Mesendoderm (in vitro differentiated cells): ENCODE measurements at regions not wholly inside any gene's neighbourhood (a gene's known extent, or its start where the extent isn't known, plus 50 kb on each side); places are given as distances from the start of the nearest gene placed in this dataset.
"Not testable (repeated sequence)": the region's sequence is repeated elsewhere in the genome, so short reads cannot be mapped to it uniquely, and the experiment has no call there.

Experiments
- DNase-seq: peaks from one replicate; pipeline ENCODE4 v3.0.0; 2013
- H2AK5ac ChIP-seq: 2 replicates; pipeline ENCODE4 v1.6.1; 2013; ENCODE audit warnings: low read length, inconsistent platforms
- H2BK120ac ChIP-seq: 2 replicates; pipeline ENCODE4 v1.6.1; 2013; ENCODE audit warnings: low read depth, mild to moderate bottlenecking, low read length, moderate library complexity, mixed read lengths
- H2BK15ac ChIP-seq: replicated peaks from 2 replicates; pipeline ENCODE4 v1.6.1; 2013; ENCODE audit warnings: low read depth, mild to moderate bottlenecking, moderate library complexity
- H2BK5ac ChIP-seq: 2 replicates; pipeline ENCODE4 v1.6.1; 2013; ENCODE audit warnings: low read length, inconsistent platforms
- H3K18ac ChIP-seq: 2 replicates; pipeline ENCODE4 v1.6.1; 2013; ENCODE audit warnings: mild to moderate bottlenecking, low read length, mixed read lengths
- H3K23ac ChIP-seq: one replicate; pipeline ENCODE4 v1.6.1; 2013; ENCODE audit warnings: low read length
- H3K27ac ChIP-seq: 2 replicates; pipeline ENCODE4 v1.5.1; 2013; ENCODE audit warnings: low read depth, mild to moderate bottlenecking, inconsistent platforms, low read length, moderate library complexity
- H3K27me3 ChIP-seq: 2 replicates; pipeline ENCODE4 v1.6.1; 2013; ENCODE audit warnings: low read length, control low read depth, mild to moderate bottlenecking, inconsistent platforms; ENCODE audit not compliant: insufficient read depth, poor library complexity
- H3K36me3 ChIP-seq: 2 replicates; pipeline ENCODE4 v1.6.1; 2013; ENCODE audit warnings: low read length, inconsistent platforms; ENCODE audit not compliant: control insufficient read depth, insufficient read depth
- H3K4ac ChIP-seq: one replicate; pipeline ENCODE4 v1.6.1; 2013; ENCODE audit warnings: low read depth, mild to moderate bottlenecking, low read length, moderate library complexity
- H3K4me1 ChIP-seq: 2 replicates; pipeline ENCODE4 v1.6.1; 2013; ENCODE audit warnings: low read depth, low read length, inconsistent platforms; ENCODE audit not compliant: control insufficient read depth
- H3K4me2 ChIP-seq: 2 replicates; pipeline ENCODE4 v1.6.1; 2013; ENCODE audit warnings: low read length
- H3K4me3 ChIP-seq: 2 replicates; pipeline ENCODE4 v1.5.1; 2013; ENCODE audit warnings: mild to moderate bottlenecking, low read length
- H3K56ac ChIP-seq: one replicate; pipeline ENCODE4 v1.6.1; 2013; ENCODE audit warnings: low read length
- H3K79me1 ChIP-seq: 2 replicates; pipeline ENCODE4 v1.6.1; 2013; ENCODE audit warnings: low read length, inconsistent platforms
- H3K79me2 ChIP-seq: 2 replicates; pipeline ENCODE4 v1.6.1; 2013; ENCODE audit warnings: mild to moderate bottlenecking, low read length; ENCODE audit not compliant: control insufficient read depth, insufficient read depth
- H3K9ac ChIP-seq: 2 replicates; pipeline ENCODE4 v1.6.1; 2013; ENCODE audit warnings: low read length, inconsistent platforms
- H4K5ac ChIP-seq: one replicate; pipeline ENCODE4 v1.6.1; 2013; ENCODE audit warnings: low read length
- H4K8ac ChIP-seq: one replicate; pipeline ENCODE4 v1.6.1; 2013; ENCODE audit warnings: low read depth, mild to moderate bottlenecking, control low read depth, low read length, moderate library complexity
- WGBS: extraction: QIAGEN DNeasy Blood & Tissue Kit; methylation state at CpG from one replicate; pipeline ENCODE4 v1.1.7; 2013; ENCODE audit warnings: low lambda C conversion rate, missing lambda C conversion rate; ENCODE audit not compliant: insufficient coverage; ENCODE audit errors: extremely low coverage; 5-methylcytosine and 5-hydroxymethylcytosine counted together

- Histone ChIP-seq H2AK5ac (no peak overlapping the region), H3K23ac (no peak overlapping the region), H3K79me1 (no peaks in the 10 kb centered on the region), H2BK5ac (no peak overlapping the region), H4K8ac (no peak overlapping the region), H2BK120ac (no peak overlapping the region), H4K5ac (no peak overlapping the region), H3K36me3 (no peaks in the 10 kb centered on the region), H3K4ac (no peak overlapping the region), H3K56ac (no peak overlapping the region), H3K4me1 (no peaks in the 10 kb centered on the region), H2BK15ac (peak overlapping the region; percentile 57), H3K79me2 (no peaks in the 10 kb centered on the region), H3K4me3 (no peak overlapping the region), H3K4me2 (no peak overlapping the region), H3K27me3 (no peaks in the 10 kb centered on the region), H3K27ac (no peak overlapping the region), H3K18ac (no peak overlapping the region), H3K9ac (no peak overlapping the region)
- peak; percentile 84 for DNase-seq
- no CpG with 5 or more reads among the region's 4 CpGs for WGBS
These were observed 432.6 kb downstream of the TOX3 start for GRCh38 chr16:52114379-52114778.

- H2AK5ac ChIP-seq, result no peak overlapping the region
- H4K5ac ChIP-seq, result no peak overlapping the region
- no peaks in the 10 kb centered on the region for H3K79me1 ChIP-seq
- H3K4me1 ChIP-seq, result no peaks in the 10 kb centered on the region
- DNase-seq, result no peak
- H3K27me3 ChIP-seq, result no peaks in the 10 kb centered on the region
- H3K36me3 ChIP-seq, result no peaks in the 10 kb centered on the region
- no peak overlapping the region for H2BK15ac ChIP-seq
- H3K18ac ChIP-seq, result no peak overlapping the region
- WGBS, result no CpG with 5 or more reads among the region's 2 CpGs
- no peaks in the 10 kb centered on the region for H3K79me2 ChIP-seq
- H3K23ac ChIP-seq, result no peak overlapping the region
- no peak overlapping the region for H2BK5ac ChIP-seq
- H3K4me2 ChIP-seq, result no peak overlapping the region
- no peak overlapping the region for H3K4me3 ChIP-seq
- H4K8ac ChIP-seq, result no peak overlapping the region
- no peak overlapping the region for H3K4ac ChIP-seq
- H2BK120ac ChIP-seq, result no peak overlapping the region
- H3K56ac ChIP-seq, result no peak overlapping the region
- no peak overlapping the region for H3K9ac ChIP-seq
- H3K27ac ChIP-seq, result no peak overlapping the region
These were observed 433.3 kb downstream of the TOX3 start for GRCh38 chr16:52113533-52114183.

- not testable (repeated sequence) for H3K36me3 ChIP-seq, H3K18ac ChIP-seq, H3K79me1 ChIP-seq, H2BK120ac ChIP-seq, H3K4me2 ChIP-seq, H3K27ac ChIP-seq, H3K4me3 ChIP-seq, H3K4ac ChIP-seq, H3K9ac ChIP-seq, H3K79me2 ChIP-seq, H3K4me1 ChIP-seq, H2BK5ac ChIP-seq, H2AK5ac ChIP-seq, H3K23ac ChIP-seq, H2BK15ac ChIP-seq, H4K5ac ChIP-seq, H3K56ac ChIP-seq, H3K27me3 ChIP-seq, H4K8ac ChIP-seq, DNase-seq
- no CpG with 5 or more reads among the region's 4 CpGs for WGBS
These were observed 441.9 kb downstream of the TOX3 start for GRCh38 chr16:52104993-52105392.

GRCh38 chr16:52103791-52104190 lies 443.2 kb downstream of the TOX3 start:
- no CpG with 5 or more reads among the region's 1 CpG for WGBS
- H3K23ac ChIP-seq, result no peak overlapping the region

GRCh38 chr16:52101246-52101645 lies 445.7 kb downstream of the TOX3 start:
- Histone ChIP-seq H2BK15ac (no peak overlapping the region), H3K4me3 (no peak overlapping the region), H3K27ac (no peak overlapping the region), H3K79me2 (no peaks in the 10 kb centered on the region), H4K8ac (no peak overlapping the region), H3K56ac (no peak overlapping the region), H3K4me1 (no peaks in the 10 kb centered on the region), H2AK5ac (no peak overlapping the region), H3K79me1 (no peaks in the 10 kb centered on the region), H4K5ac (no peak overlapping the region), H2BK120ac (no peak overlapping the region), H3K18ac (no peak overlapping the region), H3K27me3 (no peaks in the 10 kb centered on the region), H3K4me2 (no peak overlapping the region), H2BK5ac (no peak overlapping the region), H3K36me3 (no peaks in the 10 kb centered on the region), H3K4ac (no peak overlapping the region), H3K23ac (no peak overlapping the region), H3K9ac (no peak overlapping the region)
- no peak for DNase-seq
- WGBS, result no CpG with 5 or more reads among the region's 3 CpGs

More at GRCh38 chr16:52103791-52104190, 443.2 kb downstream of the TOX3 start:
- no peak overlapping the region for H3K4ac ChIP-seq
- no peak overlapping the region for H4K8ac ChIP-seq
- no peak overlapping the region for H2BK120ac ChIP-seq
- H3K4me2 ChIP-seq, result no peak overlapping the region
- no peak overlapping the region for H3K56ac ChIP-seq
- no peaks in the 10 kb centered on the region for H3K36me3 ChIP-seq
- H4K5ac ChIP-seq, result no peak overlapping the region
- no peak overlapping the region for H2AK5ac ChIP-seq
- H3K79me1 ChIP-seq, result no peaks in the 10 kb centered on the region
- H3K18ac ChIP-seq, result no peak overlapping the region
- no peak overlapping the region for H2BK15ac ChIP-seq
- no peaks in the 10 kb centered on the region for H3K4me1 ChIP-seq
- no peak for DNase-seq
- H3K79me2 ChIP-seq, result no peaks in the 10 kb centered on the region
- no peak overlapping the region for H3K4me3 ChIP-seq
- no peak overlapping the region for H2BK5ac ChIP-seq
- no peak overlapping the region for H3K27ac ChIP-seq
- H3K9ac ChIP-seq, result no peak overlapping the region
- no peaks in the 10 kb centered on the region for H3K27me3 ChIP-seq

- no CpG with 5 or more reads among the region's 2 CpGs for WGBS
- Histone ChIP-seq H3K4me3 (no peak overlapping the region), H3K79me1 (no peaks in the 10 kb centered on the region)
These were observed 447.6 kb downstream of the TOX3 start for GRCh38 chr16:52099382-52099781.

More at GRCh38 chr16:52099382-52099781, 447.6 kb downstream of the TOX3 start:
- Histone ChIP-seq H2BK120ac (no peak overlapping the region), H3K56ac (no peak overlapping the region), H3K4me1 (no peaks in the 10 kb centered on the region), H3K18ac (no peak overlapping the region), H3K4me2 (no peak overlapping the region), H3K23ac (no peak overlapping the region), H3K79me2 (no peaks in the 10 kb centered on the region), H3K27ac (no peak overlapping the region), H3K27me3 (no peaks in the 10 kb centered on the region), H4K8ac (no peak overlapping the region), H3K9ac (no peak overlapping the region), H3K36me3 (no peaks in the 10 kb centered on the region), H4K5ac (no peak overlapping the region), H2BK15ac (no peak overlapping the region), H3K4ac (no peak overlapping the region), H2BK5ac (no peak overlapping the region), H2AK5ac (no peak overlapping the region)
- DNase-seq, result no peak
